Urothelium cell line (cell line): ENCODE measurements at regions not wholly inside any gene's neighbourhood (a gene's known extent, or its start where the extent isn't known, plus 50 kb on each side); places are given as distances from the start of the nearest gene placed in this dataset.
"Not testable (repeated sequence)": the region's sequence is repeated elsewhere in the genome, so short reads cannot be mapped to it uniquely, and the experiment has no call there.

ENCODE experiments used
- DNase-seq: peaks from one replicate; pipeline ENCODE4 v3.0.0; 2011; ENCODE audit warnings: low spot score, mixed read lengths
- FAIRE-seq: peaks from 2 replicates; lab custom pipeline; 2011; peaks lifted over from hg19 to GRCh38; lab: Jason Lieb, UNC

DNA sequence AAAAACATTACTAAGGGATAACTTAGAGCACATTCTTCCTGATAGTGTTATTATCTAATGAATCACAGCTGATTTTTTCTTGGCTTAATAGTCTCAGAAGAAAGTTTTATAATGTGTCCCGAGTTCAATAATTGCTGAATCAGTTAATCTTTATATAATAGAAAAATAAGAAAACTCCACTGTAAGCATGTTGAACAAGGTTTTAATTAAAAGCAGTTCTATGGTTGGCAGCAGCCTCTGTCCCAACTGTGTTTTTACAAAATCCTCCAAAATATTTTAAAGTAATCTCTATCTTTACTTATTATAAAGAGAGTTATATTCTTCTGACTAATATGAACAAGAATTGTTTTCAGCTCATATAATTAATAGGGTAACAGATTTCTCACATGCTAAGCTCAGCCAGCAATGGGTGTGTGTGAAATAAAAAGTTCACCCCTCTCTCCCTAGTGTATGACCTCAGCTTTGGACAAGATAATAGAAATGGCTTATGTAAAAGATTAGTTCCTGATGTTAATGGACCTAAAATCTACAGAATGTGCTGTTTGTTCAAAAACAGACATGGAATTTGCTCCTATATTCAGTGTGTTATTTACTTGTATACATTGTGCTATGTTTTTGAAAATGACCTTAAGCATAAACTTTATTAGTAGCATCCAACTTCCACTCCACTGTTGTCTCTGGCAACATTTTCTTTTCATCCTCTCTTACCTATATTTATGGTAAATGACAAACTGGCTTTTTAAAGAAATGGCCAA lies 67.1 kb upstream of the DCN start:
- DNase-seq: no peak
- no peak for FAIRE-seq

DNA sequence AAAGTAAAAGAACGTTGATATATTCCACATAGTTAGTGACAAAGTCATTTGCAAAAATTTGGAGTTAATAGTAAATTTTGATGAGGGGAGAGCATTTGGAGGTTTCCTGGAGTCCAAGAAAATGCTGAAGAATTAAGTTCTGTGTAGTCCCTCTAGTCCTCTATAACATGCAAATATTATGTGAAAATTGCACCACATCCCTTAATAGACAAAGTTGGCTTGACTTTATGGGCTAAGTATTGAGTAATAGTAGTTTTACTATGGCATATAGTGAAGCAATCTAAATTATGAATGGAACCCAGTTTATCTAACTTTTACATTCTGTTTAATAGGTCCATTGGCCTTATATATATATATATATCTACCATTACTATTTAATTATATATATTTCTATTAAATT lies 66.4 kb upstream of the DCN start:
- no peak for DNase-seq
- no peak for FAIRE-seq

DNA sequence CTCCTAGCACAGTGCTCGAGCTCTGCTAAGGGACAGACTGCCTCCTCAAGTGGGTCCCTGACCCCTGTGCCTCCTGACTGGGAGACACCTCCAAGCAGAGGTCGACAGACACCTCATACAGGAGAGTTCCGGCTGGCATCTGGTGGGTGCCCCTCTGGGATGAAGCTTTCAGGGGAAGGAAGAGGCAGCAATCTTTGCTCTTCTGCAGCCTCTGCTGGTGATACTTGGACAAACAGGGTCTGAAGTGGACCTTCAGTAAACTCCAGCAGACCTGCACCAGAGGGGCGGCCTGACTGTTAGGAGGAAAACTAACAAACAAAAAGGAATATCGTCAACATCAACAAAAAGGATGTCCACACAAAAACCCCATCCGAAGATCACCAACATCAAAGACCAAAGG lies 60.6 kb upstream of the DCN start:
- FAIRE-seq, DNase-seq: not testable (repeated sequence)

DNA sequence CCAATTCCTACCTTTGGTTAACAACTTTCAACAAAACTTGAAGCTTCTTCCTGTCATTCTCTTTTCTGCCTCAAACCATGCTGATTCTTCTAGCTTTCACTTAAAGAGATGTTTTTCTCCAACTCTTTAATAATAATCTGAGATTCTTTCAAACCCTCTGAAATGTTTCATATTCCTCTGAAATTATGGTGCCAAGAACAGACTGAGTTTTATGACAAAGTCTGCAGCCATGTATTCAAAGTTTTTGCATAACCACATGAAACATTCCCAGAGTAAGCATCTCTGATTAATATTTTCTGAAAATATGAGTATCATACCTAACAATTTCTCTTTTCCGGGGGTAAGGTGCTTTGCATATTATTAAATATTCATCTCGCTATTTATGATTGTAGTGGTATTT lies 59.1 kb upstream of the DCN start:
- FAIRE-seq (no peak), DNase-seq (no peak)

- FAIRE-seq (no peak), DNase-seq (no peak)
Measured at GRCh38 chr12:91240386-91241095, 57.9 kb upstream of the DCN start.

DNA sequence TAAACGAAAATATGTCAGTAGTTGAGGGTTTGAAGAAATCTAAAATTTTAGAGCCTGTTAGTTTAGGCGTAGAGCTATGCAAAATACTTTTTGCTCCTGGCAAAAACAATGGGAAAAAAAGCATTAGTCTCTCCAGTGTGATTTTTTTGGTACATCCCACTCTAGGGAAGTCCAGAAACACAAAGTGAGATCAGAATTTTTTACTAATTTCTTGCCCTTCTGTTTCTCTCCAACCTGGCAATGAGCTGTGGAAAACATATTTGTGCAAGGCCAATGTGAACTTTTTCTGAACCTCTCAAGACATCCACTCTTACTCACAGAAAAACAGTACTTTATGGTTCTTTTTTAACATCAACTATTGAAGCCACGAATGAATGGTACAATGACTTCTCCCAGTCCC lies 56.9 kb upstream of the DCN start:
- no peak for FAIRE-seq

More for the DNA sequence above, 56.9 kb upstream of the DCN start:
- DNase-seq: no peak
